ENCODE measurements at regions not wholly inside any gene's neighbourhood (a gene's known extent, or its start where the extent isn't known, plus 50 kb on each side); places are given as distances from the start of the nearest gene placed in this dataset.

GRCh38 chr11:95434009-95434408 lies 203.0 kb upstream of the SESN3 start:
- TF ChIP-seq CTCF (IDR thresholded peaks at IDR 0.05) (no peak), POLR2AphosphoS5 (IDR thresholded peaks at IDR 0.05) (no peak), POLR2A (IDR thresholded peaks at IDR 0.05) (no peak)
